NCI-H2227 (cell line): ENCODE measurements at regions not wholly inside any gene's neighbourhood (a gene's known extent, or its start where the extent isn't known, plus 50 kb on each side); places are given as distances from the start of the nearest gene placed in this dataset.

Experiments
- DNase-seq: peaks from one replicate; lab custom pipeline; 2025; ENCODE audit not compliant: unreplicated experiment; lab: John Stamatoyannopoulos, UW

DNA sequence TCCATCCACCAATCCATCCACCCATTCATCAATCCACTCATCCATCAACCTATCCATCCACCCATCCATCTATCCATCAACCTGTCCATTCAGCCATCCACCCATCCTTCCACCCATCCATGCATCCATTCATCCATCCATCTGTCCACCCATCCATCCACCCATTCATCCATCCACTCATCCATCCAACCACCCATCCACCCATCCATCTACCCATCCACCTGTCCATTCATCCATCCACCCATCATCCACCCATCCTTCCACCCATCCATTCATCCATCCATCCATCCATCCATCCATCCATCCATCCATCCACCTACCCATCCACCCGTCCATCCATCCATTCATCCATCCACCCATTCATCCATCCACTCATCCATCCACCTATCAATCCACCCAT, 195.8 kb downstream of the NXNL2 start:
- no peak for DNase-seq

DNA sequence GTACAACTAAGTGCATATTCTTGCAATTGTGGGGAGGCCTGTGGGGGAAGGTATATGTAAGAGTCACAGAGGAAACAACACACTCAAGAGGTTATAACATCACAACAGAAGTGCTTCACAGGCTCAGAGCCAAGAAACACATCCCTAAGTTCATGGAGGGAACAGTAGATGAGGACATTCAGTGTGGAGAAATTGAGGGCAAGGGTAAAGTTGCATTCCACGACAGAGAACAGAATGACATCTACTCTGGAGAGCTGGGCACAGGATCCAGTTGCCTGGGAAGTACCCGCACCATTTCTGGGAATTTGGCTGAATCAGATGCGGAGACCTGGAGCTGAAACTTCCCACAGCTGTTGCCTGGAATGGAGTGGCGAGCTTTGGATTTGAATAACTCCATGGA, 197.2 kb downstream of the NXNL2 start:
- no peak for DNase-seq

DNA sequence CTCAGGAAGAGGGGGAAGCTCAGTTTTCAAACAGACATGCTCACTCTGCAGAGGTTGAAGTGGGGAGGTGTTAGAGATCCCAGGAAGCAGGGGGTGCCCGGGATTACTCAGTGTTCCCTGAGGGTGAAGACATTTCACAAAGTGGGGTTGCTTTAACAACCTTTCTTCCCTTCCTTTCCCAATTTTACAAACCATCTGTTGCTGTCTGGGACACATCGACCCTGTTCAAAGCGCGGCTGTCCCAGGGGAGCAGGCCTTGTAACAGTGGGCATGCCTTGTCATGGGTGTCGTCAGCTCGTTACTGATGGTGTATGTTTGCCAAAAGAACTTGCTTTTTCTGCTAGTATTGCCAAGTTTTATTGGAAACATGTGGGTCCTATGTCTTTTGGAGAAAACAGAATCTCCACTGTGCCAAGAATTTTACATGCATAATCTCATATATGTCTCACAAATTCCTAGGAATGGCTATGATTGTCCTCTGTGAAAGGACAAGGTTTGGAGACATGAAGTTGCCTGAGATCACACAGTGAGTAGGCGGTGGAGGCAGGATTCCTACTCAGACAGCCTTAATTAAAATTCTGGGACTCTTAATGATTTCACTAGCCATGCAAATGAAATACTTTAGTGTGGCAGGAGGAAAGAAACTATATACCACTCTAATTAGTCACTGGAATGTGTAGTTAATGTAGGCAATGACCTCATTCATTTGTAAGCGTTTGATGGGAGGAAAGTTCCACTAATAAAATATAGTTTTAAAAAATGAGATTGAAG, 198.9 kb downstream of the NXNL2 start:
- no peak for DNase-seq

DNA sequence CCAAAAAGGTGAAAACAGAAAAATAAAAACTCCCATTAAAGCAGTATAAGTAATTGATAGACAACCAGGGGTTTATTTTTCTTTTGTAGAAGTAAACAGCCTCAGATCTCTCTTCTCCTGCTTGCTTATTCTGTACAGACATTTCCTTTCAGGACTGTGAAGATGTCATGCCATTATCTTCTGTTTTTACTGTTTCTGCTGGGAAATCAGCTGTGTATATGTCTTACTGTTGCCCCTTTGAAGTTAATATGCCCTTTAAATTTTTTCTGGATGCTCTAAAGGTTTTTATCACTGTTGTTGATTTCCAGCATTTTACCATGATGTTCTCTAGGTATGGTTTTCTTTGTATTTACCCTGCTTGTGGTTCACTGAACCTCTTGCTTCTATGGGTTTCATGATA, 199.5 kb downstream of the NXNL2 start:
- no peak for DNase-seq

DNA sequence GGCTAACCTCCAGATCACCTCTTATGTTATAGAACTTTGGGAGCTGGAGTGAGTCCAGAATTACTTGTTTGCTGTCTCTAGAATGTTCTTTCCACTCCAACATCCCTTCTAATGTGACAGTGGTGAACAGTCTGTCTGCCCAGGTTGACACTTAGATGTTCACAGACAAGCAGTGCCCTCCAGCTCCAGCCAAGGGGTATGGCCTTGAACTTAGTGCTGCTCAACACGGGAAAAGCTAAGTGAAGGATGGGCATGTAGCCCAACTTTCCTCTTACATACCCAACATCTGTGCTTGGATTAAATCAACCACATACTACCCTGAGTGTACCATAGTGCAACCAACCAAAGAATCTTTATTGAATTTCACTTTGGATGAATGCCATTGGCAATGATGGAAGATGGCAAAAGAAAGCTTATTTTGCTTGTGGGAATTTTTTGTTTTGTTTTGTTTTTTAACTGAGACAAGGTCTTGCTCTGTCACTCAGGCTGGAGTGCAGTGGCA, 201.2 kb downstream of the NXNL2 start:
- DNase-seq: no peak

DNA sequence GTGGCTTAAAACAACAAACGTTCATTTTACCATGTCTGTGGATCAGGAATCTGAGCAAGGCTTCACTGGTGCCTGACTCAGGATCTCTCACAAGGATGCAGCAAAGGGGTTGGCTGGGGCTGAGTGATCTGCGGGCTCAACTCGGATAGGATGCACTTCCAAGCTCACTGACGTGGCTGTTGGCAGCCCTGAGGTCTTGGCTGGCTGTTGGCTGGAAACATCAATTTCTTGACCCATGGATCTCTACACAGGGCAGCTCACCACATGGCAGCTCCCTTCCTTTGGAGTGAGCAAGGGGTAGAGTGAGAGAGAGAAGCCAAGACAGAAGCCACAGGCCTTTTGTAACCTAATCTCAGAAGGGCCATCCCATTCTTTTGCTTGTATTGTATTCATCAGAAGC, 202.1 kb downstream of the NXNL2 start:
- DNase-seq: no peak

DNA sequence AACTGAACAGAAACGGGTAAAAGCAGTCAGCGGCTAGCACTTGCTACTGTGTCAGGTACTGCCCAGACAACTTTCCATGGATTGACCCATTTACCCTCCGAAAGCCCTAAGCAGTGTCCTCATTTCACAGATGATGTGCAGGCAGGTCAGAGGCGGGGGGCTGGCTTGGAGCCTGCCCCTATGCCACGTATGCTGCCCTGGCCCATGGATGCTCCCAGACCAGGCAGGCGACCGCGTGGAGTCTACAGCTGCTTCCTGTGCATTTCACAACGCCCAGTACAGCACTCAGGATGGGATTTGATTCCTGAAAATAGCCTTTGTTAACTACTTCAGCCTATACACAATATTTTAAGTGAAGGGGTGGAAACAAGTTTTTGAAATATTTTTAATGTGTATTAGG, 202.9 kb downstream of the NXNL2 start:
- no peak for DNase-seq

DNA sequence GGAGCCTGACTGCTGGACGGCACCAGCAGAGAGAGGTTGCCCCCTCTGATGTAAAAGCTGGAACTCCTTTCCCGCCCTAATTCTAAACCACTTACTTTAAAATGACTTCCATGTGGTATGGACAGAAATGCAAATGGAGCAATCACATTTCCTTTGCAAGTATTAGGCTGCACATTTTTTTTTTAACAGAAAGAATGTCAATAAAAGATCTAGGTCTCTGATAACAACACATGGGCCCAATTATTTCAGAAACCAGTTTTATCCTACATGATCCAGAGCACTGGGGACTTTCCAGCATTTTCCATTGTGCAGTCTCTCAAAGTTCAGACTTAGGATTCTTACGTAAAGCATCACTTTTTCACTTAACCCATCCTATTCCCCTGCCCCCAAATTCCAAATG, 203.7 kb downstream of the NXNL2 start:
- DNase-seq: no peak

DNA sequence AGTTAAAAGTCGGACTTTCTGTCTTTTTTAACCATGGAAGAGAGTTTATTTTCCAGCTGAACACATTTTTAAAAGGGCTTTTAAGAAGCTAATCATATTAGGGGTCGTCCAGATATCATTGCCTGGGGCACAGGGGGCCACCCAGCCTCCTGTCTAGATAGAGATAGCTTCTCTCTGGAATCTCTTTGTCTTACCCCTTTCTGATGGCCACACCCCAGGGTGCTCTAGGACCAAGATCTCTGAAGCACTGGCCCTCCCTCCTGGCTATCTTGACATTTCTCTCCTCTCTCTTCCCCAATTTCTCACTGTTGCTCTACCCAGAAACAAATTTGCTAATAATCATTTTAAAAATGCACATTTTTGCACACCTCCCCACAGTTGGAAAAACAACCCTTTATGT, 204.4 kb downstream of the NXNL2 start:
- DNase-seq: no peak

DNA sequence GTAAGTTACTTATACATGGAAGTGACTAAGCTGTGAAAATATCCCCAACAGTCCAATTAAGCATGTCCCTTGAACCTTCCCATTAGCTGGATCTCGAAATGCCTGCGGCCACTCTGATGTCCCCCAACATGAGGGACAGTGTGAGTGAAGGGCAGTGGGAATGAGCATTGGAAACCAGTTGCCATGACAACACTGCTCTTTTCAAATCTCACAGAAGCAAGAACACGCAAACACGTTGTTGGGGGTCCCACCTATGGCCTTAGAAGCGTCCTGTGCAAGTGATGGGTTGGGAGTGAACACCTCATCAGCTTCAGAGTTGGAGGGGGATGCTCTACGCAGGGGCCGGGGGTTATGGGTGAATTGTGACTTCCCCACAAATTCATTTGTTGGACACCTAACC, 205.9 kb downstream of the NXNL2 start:
- no peak for DNase-seq

DNA sequence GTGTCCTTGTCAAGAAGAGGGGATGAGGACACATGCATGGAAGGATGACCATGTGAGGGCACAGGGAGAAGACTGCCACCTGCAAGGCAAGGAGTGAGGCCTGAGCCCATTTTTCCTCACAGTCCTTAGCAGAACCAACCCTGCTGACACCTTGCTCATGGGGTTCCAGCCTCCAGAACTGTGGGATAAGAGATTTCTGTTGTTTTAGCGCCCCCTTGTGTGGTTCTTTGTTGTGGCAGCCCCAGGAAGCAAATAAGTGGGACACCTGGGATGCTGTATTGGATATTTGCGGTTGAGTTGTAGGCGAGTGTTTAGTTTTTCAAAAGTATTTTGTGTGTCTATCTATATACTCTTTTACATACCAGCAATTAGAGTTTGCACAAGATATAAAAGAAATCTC, 206.4 kb downstream of the NXNL2 start:
- DNase-seq: no peak

DNA sequence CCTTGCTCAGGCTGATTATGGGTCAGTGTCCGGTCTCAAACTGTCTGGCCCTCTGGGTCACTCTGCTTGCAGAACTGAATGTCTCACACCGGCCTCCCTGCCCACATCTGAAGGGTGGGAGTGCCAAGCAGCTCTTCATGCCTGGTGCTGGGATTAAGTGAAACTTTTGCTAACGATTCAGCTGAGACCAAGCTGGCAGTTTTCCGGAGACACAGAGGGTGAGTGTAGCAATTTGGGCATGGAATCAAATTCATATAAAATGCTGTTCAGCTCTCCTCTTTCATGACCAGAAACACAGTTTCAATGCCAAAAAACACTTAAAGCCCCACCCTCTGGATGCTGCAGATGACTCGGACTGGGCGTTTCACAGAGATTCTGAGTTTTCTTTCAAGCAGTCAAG, 207.5 kb downstream of the NXNL2 start:
- DNase-seq: no peak

DNA sequence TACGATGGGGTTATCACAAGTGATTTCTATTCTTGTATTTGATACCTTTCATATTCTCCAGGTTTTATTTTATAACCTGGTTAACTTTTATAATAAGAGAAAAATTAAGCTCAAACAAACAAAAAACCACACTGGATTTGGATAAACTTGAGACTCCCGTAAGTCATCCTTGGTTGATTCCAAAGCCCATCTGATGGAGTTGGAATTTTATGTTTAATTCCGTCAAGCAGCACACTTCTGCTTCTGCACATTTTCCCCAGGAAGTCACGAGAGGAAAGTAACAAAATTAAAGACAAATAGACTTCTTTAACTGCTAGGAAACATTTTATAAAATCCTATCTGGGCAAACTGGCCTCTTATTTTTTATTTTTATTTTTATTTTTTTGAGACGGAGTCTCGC, 207.9 kb downstream of the NXNL2 start:
- no peak for DNase-seq

DNA sequence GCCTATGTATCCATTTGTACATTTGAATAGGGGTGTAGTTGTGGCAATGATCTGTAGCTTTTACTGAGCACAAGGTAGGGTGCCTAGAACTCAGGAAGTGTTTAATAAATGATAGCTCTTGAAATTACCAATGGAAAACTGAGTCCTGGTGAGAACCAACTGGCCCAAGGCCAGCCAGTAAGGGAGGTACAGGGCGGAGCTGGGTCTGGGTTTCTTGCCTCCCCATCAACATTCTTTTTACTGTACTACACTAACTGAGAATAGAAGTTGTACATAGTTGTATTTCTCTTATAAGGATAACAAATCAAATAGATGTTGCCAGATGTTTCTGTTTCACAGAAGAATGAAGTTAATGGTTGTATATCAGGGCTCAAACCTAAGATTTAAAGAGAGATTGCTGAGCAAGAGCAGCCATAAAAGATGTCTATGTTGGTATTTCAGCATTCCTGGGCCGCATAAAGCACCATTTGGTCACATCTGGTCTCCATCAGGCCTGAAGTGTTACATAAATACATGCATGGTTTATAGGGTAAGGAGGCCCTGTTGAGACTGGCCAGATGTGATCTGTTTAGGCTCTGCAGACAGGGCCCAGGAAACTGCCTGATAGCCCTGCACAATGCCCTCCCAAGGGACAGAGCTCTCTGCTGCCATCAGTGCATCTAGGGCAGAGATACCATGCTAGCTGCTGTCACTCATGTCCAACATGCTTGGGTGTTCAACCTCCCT, 210.5 kb downstream of the NXNL2 start:
- no peak for DNase-seq

DNA sequence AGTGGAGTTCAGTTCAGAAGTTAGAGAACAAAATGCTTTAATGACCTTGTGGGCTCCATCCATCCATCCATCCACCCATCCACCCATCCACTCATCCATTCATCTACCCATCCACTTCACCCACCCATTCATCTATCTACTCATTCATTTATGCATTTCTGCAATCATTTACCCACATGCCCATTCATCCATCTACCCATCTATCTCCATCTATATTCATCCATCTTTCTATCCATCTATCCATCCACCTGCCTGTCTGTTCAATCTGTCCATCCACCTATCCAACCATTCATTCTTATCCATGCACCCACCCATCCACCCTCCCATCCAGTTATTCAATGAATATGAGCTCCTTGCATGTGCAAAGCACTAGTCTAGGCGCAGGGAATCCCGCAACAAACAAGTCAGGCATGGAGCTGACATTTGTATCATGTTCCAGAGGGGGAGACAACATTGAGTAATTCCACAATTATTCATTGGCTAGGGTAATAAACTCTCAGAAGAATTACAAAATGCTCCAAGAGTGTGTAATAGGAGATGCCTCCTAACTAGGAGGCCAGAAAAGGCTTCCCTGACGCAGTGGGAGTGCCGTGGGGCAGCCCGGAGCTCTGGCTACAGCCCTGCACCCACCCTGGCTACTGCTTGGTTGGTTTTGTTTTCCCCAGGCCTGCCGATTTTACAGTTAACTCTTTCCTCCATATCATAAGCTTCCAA, 211.2 kb downstream of the NXNL2 start:
- no peak for DNase-seq

DNA sequence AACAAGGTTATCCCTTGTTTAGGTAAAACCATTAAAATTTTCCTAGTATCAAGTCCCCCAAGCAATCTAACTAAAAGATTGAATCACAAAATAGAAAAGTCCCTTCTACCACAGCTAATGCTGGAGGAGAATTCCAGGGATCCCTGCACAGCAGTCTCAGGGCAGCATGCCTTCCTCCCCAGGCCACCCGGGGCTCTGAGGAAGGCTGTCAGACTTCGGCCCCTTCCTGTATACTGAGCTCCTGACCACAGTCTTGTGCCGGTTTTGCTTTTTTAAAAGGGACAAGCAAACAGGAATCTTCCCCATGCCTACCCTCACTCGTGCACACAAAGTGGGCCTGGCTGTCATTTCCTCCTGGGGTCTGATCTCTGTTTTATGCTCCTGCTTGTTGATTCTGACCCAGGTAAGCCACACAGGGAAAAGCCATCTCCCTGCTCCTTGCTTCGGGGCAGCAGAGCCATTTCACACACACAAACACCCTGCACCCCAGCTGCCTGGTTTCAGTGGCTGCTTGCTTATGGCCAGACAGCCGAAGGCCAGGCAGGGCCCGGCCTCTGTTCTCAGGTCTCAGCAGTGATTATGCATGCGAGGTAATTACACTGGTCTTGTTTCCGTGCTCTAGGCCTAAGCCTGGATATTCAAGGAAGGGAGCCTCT, 211.9 kb downstream of the NXNL2 start:
- no peak for DNase-seq

DNA sequence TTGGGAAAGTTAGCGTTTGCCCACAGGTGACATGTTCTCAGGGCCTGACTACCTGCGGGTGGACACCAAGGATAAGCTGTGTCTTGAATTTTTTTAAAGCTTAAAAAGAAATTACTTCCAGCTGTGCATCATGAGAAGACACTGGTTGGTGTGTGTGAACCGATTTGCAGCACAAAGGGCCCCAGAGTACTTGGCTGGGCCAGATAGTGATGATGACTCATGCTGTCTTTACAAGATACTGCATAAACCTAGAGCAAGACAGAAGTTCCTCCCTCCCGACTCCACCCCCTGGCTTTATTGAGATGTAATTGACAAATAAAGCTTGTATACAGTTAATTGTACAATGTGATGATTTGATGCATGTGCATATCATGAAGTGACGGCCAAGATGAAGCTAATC, 212.8 kb downstream of the NXNL2 start:
- no peak for DNase-seq

DNA sequence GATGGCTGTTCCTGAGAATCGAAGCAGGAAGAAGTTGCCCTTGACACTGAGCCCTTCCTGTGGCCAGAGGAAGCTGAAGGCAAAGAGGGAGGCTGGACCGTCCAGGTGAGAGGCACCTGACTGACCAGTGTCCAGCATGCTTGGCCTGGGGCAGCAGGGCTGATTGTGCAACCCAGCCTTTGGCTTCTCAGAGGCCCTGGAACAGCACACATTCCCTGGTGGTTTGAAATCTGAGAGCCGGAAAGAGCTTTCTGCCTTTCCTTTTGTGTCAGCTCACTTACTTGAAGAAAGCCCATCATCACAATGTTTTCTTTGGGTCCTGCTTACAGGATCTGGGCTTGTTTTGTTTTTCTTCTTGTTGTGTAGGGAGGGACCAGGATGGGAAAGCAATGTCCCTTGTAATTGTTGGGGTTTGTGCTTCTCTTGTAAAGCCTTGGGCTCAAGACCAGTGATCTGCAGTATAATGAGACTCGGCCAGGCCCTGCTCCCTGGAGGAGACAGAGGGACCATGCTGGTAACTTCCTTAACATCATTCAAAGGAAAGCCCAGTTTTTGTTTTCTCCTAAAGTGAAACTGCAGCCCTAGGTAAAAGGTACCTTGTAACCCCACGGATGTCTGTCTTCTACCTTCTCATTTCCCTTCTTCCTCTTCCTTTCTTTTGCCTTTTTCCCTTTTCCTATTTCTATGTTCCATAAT, 213.7 kb downstream of the NXNL2 start:
- DNase-seq: no peak

DNA sequence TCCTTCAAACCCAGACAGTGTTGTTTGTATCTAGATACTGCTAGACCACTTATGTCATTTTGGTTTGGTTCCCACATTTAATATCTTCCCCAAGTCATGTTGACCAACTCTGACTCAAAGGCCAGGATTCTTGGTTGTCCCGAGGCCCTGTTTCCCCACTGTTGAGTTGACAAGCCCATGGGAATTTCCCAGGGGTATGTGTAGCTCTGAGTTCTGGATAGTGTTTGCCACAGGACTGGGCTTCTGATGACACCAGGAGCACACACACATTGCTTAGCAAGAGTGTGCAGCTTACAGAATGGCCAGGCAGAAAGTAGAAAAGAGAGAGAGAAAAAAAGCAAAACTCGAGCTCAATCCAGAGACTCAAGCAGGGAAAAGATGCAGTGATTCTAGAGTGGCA, 214.4 kb downstream of the NXNL2 start:
- DNase-seq: no peak

DNA sequence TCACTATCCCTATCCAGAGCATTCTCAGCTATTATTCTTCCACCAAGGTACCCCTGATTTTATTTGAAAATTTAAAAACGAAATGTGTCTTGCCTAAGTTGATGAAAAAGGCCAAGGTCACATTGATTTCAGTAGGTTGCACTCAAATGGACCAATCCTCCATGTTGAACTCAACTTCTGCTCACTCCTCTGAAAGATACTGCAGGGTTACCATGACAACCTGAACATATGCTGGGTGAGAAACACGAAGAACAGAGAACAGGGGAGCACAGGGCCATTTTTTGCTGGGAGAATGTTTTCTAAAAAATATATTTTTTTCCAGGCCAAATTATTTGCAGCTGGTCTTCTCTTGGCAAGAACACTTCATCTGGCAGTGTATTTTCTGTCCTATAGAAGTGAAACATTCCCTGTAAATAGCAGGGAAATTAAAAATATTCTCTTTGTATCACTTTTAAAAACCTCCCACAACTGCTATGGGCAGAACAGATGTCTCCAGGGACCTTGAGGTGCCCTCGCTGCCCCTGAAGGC, 215.9 kb downstream of the NXNL2 start:
- DNase-seq: no peak

DNA sequence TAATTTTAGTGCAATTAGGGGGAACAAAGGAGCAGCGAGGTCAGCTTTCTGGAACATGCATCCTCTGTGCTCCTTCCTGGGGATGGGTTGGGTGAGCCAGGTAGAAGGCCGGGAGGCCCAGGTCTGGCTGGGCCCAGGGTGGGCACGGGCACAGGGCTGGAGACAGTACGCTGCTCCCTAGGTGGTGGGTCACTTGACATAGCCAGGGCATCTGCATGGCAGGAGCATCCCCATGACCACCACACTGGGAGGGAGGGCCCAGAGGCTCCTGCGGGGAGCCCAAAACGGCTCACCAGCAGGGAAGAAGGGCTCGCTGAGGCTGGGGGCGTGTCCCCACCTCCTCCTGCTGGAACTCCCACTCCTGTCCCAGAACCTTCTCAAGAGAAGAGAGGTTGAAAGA, 216.8 kb downstream of the NXNL2 start:
- no peak for DNase-seq
